HG03045 (cell line): ENCODE measurements at regions not wholly inside any gene's neighbourhood (a gene's known extent, or its start where the extent isn't known, plus 50 kb on each side); places are given as distances from the start of the nearest gene placed in this dataset.
"Not testable (repeated sequence)": the region's sequence is repeated elsewhere in the genome, so short reads cannot be mapped to it uniquely, and the experiment has no call there.

Experiments
- ATAC-seq: cut with Tn5 transposase; IDR thresholded peaks from one replicate; pipeline ENCODE4 v1.9.1; 2021; ENCODE audit warnings: mild to moderate bottlenecking, moderate library complexity; ENCODE audit not compliant: unreplicated experiment

DNA sequence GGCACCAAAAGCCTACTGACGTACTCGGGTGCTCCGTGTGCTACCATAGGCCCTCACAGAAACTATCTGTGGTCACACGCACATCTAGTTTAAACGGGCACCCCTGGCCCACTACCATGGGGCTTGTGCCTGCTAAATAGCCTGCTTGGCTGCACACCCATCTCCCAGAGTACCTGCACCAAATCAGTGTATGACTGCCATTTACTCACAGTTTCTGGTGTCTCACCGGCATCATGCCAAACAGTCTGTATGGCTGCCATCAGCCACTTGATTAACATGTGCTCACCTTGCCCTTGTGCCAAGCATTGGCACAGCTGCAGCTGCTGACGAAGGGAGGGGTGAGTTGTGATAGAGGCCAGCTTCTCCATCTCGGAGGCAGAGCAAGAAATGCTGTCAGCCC is 232.7 kb downstream of the IGSF11 start:
- no peak for ATAC-seq

DNA sequence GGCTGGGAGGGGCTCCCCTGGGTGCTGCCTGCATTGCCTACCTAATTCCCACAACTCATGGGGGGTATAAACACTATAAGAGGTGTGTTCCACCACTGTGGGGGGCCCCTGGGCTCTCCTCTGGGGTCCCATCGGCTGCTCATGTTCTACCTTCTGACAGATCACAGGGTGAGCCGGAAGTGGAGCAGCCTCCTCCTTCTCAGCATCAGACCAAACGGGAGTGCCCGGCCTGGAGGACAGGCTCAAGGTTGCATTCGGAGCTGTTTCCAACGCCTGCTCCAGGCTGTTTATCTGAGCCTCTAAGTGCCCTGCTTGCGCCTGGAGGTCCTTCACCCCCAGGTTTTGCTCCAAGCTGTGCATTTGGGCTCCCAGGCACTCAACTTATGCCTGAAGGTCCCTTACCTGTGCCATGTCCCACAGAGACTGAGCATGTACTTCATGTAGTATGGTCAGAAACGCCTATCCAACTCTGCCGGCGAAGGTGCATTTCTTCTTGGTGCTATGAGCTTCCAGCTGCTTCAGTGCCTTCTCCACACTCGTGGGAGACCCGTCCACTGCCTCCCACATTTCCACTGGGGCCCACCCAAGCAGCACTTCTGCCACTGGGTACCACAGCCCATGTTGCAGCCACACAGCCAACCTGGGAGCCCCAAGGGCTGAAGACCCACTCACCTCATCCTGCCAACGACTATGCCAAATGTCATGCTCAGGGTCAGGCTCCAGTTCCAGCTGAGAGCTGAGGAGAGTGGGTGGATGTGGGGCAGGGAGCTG is 232.1 kb downstream of the IGSF11 start:
- ATAC-seq = no peak

DNA sequence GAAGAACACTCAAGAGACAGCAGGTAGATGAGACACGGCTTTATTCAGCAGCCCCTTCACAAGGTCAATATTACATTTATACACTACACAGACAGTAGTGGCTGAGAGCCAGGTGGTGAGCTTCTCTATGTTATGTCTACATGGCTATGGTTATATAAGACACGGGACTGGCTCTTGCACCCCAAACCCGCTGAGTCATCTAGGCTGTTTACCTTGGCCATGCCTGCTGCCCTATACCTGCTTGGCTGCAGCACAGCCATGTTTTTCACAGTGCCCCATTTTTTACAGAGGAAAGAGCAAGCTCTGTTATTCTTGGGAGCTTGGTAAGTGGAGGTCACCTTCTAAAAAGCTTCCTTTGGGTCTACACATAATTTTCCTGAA is 231.6 kb downstream of the IGSF11 start:
- ATAC-seq = no peak

DNA sequence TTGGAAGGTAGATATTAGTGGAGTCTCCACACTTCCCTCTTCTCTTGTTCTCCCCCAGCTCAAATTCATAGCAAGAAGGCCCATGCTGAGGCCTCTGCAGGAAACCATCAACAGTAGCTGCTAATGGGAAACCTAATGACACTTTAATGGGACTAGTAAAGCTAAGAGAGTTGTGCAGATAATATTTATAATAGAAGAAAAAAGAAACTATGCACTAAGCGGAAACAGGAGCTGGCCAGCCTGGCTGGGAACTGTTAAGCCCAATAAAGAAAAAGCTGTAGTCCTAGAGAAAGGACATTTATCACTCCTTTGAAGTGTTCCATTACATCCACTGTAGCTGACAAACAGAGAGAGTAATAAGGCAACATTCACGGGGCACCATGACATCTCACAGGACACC is 229.6 kb downstream of the IGSF11 start:
- no peak for ATAC-seq

DNA sequence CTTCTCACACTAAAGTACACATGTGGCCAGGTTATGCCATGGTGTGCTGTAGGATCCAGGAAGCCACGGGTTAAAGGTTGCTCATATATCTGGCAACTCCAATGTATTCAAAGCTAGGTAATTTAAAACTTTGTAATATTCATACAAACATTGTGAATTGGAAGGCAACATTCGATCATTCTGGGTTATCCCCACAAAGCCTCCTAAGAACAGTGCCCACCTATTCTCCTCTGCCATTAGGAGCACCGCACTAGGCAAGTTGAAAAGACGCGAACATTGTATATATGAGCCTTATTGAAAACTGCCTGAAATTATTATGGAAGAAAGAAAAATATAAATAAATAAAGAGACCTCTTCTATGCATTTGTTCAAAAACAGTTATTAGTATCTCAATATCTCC is 228.2 kb downstream of the IGSF11 start:
- ATAC-seq = no peak

DNA sequence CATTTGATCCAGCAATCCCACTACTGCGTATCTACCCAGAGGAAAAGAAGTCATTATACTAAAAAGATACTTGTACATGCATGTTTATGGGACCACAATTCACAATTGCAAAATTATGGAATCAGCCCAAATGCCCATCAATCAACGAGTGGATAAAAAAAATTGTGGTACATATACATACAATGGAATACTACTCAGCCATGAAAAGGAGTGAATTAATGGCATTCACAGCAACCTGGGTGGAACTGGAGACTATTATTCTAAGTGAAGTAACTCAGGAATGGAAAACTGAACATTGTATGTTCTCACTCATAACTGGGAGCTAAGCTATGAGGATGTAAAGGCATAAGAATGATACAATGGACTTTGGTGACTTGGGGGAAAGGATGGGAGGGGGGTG is 227.3 kb downstream of the IGSF11 start:
- ATAC-seq = not testable (repeated sequence)

DNA sequence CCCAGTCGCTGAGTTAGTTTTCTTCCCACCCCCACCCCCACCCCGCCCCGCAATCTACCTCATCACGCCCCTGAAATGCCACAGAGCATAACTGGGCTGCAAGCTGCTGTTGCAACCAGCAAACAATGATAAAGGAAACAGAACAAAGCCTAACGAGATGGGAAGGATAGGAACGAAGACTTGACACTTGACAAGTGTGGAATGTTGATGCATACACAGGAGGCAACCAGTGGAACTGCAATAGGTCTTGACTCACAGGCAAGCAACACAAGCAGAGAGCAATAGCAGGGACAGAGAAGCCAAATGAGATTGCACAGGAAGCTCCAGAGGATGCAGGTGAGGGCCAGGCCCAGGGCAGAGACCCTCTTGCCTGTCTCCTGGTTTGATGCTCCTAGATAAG is 225.9 kb downstream of the IGSF11 start:
- ATAC-seq = no peak

DNA sequence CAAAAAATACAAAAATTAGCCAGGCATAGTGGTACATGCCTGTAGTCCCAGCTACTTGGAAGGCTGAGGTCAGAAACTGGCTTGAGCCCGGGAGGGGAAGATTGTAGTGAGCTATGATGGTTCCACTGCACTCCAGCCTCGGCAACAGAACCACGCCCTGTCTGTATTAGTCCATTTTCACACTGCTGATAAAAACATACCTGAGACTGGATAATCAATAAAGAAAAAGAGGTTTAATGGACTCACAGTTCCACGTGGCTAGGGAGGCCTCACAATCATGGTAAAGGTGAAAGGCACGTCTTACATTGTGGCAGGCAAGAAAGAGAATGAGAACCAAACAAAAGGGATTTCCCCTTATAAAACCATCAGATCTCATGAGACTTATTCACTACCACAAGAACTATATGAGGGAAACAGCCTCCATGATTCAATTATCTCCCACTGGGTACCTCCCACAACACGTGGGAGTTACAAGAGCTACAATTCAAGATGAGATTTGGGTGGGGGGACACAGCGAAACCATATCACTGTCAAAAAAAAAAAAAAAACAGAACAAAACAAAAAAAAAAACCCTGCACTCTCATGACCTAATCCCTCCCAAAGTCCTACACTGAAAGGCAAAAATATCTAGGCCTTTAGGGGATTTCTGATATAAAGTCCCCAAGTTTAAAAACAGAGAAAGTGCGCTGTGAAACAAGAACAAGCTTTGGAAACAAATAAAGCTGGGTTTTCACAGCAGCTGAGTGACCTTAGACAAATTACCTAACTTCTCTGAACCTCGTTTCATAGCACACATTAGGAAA is 224.7 kb downstream of the IGSF11 start:
- ATAC-seq = peak; percentile 44

DNA sequence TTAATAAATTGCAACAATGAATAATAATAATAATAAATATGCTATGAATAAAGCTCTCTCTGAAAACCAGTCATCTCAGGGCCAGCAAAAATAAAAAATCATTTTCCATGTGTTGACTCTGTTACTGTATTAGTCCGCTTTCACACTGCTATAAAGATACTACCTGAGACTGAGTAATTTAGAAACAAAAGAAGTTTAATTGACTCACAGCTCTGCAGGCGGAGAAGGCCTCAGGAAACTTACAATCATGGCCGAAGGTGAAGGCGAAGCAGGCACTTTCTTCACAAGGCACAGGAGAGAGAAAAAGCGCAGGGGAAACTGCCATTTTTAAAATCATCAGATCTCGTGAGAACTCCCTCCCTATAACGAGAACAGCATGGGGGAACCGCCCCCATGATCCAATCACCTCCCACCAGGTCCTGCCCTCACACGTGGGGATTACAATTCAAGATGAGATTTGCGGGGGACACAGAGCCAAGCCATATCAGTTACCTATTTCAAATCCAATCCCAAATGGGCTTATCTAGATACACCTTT is 224.1 kb downstream of the IGSF11 start:
- ATAC-seq = peak; percentile 20

DNA sequence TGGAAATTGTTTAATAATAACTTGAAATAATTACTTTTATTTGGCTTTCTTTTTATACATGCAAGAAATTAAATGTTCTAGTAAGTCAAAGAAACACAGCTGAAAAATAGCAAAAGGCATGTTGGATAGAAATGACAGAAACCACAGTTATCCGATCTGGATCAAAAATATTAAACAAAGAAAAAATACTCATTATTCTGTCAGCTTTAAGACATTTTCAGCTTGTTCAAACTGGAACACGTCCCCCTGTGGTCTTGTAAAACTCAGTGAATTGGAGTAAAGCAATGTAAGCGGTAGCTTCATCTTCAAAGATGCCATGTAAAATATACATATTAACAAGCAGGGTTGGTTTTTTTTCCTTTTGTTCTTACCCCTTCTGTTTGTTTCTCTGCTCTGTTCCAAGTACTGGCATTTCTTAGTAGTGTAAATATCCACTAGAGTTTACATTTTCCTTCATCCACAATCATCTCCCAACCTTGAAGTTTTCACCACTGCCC is 223.4 kb downstream of the IGSF11 start:
- ATAC-seq = no peak

- ATAC-seq = no peak
Observed at GRCh38 chr3:118813472-118813871, 221.2 kb downstream of the IGSF11 start.

DNA sequence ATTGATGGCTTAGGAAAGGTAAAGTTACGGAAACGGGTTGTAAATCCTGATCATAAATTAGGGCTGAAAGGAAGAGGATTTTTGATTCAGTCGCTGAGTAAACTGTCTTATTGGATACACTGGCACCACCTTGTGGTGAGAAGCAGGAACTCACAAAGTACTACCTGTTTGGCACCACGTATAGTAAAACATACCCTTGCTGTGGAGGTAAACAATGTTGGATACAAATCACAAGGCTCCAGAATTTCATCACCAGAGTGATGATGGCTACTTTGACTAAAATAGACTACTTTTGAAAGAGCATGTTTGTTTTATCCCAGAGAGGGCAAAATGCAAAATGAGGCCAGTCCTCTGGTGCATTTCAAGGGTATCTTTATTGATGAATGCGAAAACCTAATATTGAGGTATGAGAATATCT is 216.9 kb downstream of the IGSF11 start:
- ATAC-seq = peak; percentile 84

DNA sequence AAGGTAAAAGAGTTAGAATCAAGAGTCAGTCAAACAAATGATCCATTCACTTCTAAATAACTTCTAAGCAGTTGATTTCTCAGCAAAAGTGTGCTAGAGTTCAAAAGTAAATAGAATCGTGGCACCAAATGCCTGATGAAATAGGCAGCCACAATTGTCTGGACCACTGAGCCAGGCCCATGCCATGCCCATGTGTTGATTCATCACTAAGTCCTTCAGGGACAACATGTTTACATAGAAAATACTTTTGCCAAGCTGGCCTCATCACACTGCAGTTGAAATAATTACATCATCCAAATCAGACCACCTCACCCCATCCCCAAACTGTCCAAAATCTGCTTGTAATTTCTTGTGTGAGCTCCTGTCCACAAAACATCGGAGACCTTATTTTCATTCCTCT is 216.3 kb downstream of the IGSF11 start:
- ATAC-seq = no peak

GRCh38 chr3:118823626-118824025 is 211.0 kb downstream of the IGSF11 start:
- ATAC-seq = no peak

DNA sequence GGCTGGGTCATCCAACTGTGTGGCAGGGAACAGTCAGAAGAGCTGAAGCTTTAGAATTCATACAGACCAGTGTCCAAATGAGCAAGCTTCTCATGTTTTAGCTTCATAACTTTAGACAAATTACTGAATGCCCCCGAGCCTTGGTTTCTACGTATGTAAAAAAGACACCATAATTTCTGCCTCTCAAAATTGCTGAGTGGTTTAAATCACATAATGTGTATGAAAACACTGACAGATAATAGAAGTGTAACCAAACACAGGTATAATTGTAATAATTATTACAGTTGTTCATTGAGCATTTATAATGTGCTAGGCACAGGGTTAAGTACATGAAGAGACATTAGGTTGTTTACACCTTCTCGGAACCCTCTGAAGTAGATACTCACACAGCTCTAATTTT is 207.2 kb downstream of the IGSF11 start:
- ATAC-seq = no peak

GRCh38 chr3:118828351-118828750 is 206.3 kb downstream of the IGSF11 start:
- no peak for ATAC-seq

DNA sequence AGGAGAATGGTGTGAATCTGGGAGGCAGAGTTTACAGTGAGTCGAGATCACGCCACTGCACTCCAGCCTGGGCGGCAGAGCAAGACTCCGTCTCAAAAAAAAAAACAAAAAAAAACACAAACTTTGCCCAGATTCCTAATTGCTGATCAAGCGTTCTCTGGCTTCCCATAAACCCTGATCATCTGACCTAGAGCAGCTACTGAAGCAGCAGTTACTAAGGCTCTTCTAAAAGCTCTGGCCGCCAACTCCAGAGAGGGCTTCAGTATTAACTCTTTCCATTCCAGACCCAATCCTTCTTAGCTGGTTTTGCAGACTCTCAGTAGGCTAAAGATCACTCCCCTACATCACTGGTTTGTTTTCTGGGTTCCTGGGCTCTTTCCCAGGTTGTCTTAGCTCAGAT is 201.6 kb downstream of the IGSF11 start:
- no peak for ATAC-seq

DNA sequence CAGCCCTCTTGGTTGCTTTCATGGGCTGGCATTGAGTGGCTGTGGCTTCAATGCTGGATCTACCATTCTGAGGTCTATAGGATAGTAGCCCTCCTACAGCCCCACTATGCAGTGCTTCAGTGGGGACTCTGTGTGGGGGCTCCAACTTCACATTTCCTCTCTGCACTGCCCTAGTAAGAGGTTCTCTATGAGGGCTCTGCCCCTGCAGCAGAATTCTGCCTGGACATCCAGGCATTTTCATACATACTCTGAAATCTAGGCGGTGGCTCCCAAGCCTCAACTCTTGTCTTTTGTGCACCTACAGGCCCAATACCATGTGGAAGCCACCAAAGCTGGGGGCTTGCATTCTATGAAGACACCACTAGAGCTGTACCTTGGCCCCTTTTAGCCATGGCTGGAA is 195.8 kb downstream of the IGSF11 start:
- no peak for ATAC-seq

GRCh38 chr3:118842147-118842863 is 192.3 kb downstream of the IGSF11 start:
- no peak for ATAC-seq

DNA sequence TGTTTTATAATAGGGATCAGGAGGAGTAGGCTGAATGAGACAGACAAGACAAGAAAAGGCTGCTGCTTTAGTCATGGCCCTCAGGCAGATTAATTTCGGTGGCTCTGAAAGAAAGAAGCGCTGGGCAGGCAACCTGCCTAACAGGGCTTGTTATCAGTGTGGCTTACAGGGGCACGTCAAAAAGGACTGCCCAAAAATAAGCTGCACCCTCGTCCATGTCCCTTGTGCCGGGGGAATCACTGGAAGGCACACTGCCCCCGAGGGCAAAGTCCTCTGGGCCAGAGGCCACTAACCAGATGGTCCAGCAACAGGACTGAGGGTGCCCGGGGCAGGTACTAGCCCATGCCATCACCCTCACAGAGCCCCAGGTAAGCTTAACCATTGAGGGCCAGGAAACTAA is 188.5 kb downstream of the IGSF11 start:
- ATAC-seq = no peak
